MM.1S (cell line): ENCODE measurements at regions not wholly inside any gene's neighbourhood (a gene's known extent, or its start where the extent isn't known, plus 50 kb on each side); places are given as distances from the start of the nearest gene placed in this dataset.

Source experiments
- CTCF ChIP-seq: fragments of 300-600 bp; sonication (generic); IDR thresholded peaks from 2 replicates; pipeline ENCODE4 v1.5.1; 2016; ENCODE audit warnings: antibody characterized with exemption, low read length, mixed read lengths
- EZH2phosphoT487 ChIP-seq: fragments of 300-600 bp; sonication (generic); IDR thresholded peaks from 2 replicates; pipeline ENCODE4 v1.6.1; 2018; ENCODE audit warnings: antibody characterized with exemption, low read length

GRCh38 chr13:89869312-89869711, 1478.2 kb upstream of the MIR17HG start:
- no peak for TF ChIP-seq CTCF
- no peak for TF ChIP-seq EZH2phosphoT487
